ENCODE measurements at regions not wholly inside any gene's neighbourhood (a gene's known extent, or its start where the extent isn't known, plus 50 kb on each side); places are given as distances from the start of the nearest gene placed in this dataset.

DNA sequence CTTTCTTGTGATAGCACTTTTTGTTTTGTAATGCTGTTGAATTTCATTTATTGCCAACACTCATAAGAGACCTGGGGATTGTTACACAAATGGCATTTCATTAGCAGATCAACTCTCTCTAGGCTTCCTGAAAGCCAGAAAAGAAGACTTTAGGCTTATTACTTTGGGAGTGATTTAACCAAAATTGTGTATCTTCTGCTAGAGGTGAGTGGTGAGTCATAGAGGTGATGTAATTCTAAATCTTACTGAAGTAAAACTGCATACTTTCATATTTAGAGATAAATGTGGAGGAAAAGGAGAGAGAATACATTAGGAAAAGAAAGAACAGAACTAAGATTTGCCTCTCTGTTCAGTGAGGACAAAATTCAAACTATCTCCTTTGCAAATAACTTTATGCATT, 304.7 kb upstream of the RGS17 start:
- TF ChIP-seq EZH2 (IDR thresholded peaks at IDR 0.05; ENCODE audit: low read length) (no peak), CTCF (optimal IDR thresholded peaks at IDR 0.05 in 1 of 3, IDR thresholded peaks at IDR 0.05 in 1 of 3, conservative IDR thresholded peaks at IDR 0.05 in 1 of 3; ENCODE audit: extremely low read depth in 1 of 3, insufficient read depth in 2 of 3, low read length in 3 of 3) (no peak)

Data from keratinocyte (primary cell).